Natural killer cell treated with Interleukin-12 subunit alpha and Interleukin-12 subunit beta and Interleukin-15 and Interleukin-18, amount 100 ng/mL, for 72 hours (primary cell): ENCODE measurements at regions not wholly inside any gene's neighbourhood (a gene's known extent, or its start where the extent isn't known, plus 50 kb on each side); places are given as distances from the start of the nearest gene placed in this dataset.

Experiments
- ATAC-seq, 2 donors: fragments of 150-1000 bp; cut with Tn5 transposase in 1 of 2; sonication (Bioruptor Pico), chemical (Tn5 transposase) in 1 of 2; 2 replicates each; pipeline ENCODE4 v1.10.0; 2021
- DNase-seq: peaks from one replicate; pipeline ENCODE4 v3.0.0; 2022; ENCODE audit warnings: low spot score
- H3K27ac Mint-ChIP-seq, 2 donors: 1 replicate in 1 of 2; 2 replicates in 1 of 2; pipeline ENCODE4 v1.8.0; 2022; ENCODE audit warnings: mixed read lengths in 2 of 2, mild to moderate bottlenecking in 1 of 2, moderate library complexity in 1 of 2
- H3K27me3 Mint-ChIP-seq, 2 donors: 1 replicate in 1 of 2; 2 replicates in 1 of 2; pipeline ENCODE4 v1.8.0; 2022; ENCODE audit warnings: mixed read lengths in 2 of 2
- H3K36me3 Mint-ChIP-seq: one replicate; pipeline ENCODE4 v1.8.0; 2022; ENCODE audit warnings: mixed read lengths
- H3K4me1 Mint-ChIP-seq, 2 donors: 1 replicate in 1 of 2; 2 replicates in 1 of 2; pipeline ENCODE4 v1.8.0; 2022; ENCODE audit warnings: low read depth in 2 of 2, mixed read lengths in 2 of 2, mild to moderate bottlenecking in 1 of 2
- H3K4me3 Mint-ChIP-seq: one replicate; pipeline ENCODE4 v1.8.0; 2022; ENCODE audit warnings: mixed read lengths
- H3K9me3 Mint-ChIP-seq: 2 replicates; pipeline ENCODE4 v1.8.0; 2022; ENCODE audit warnings: mixed read lengths

DNA sequence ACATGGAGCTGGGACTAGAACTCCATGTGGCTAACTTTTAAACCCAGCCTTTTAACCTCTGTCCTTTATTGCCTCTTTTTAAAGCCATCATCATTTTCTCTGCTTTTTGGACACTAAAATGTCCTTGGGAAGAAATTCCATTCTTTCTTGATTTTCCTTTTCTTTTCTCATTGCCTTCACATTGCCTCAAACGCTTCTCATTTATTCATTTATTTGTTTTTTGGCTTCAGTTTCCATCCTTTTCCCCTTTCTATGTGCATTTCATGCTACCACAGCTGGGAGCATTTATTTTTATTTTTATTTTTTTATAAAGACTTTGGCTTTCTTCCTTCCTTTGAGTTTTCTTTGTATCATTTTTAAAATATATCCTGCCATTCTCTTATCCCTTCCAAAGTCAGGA lies 212.2 kb downstream of the DACT1 start:
- H3K27ac Mint-ChIP-seq = no peak overlapping the region
- no peak overlapping the region for H3K4me3 Mint-ChIP-seq
- no peaks in the 10 kb centered on the region for H3K36me3 Mint-ChIP-seq
- no peak for ATAC-seq
- peaks cover 4% of the 10 kb centered on the region for H3K9me3 Mint-ChIP-seq
- DNase-seq = no peak
- no peaks in the 10 kb centered on the region for H3K27me3 Mint-ChIP-seq
- no peaks in the 10 kb centered on the region for H3K4me1 Mint-ChIP-seq

- Mint-ChIP-seq H3K4me3 (no peak overlapping the region), H3K4me1 (no peaks in the 10 kb centered on the region), H3K36me3 (peaks cover 12% of the 10 kb centered on the region), H3K27ac (no peak overlapping the region), H3K27me3 (peaks cover 0 to 11% of the 10 kb centered on the region in 2 donors), H3K9me3 (peaks cover 24% of the 10 kb centered on the region)
- ATAC-seq = no peak
- no peak for DNase-seq
These were observed 223.8 kb downstream of the DACT1 start for GRCh38 chr14:58861586-58861985.

DNA sequence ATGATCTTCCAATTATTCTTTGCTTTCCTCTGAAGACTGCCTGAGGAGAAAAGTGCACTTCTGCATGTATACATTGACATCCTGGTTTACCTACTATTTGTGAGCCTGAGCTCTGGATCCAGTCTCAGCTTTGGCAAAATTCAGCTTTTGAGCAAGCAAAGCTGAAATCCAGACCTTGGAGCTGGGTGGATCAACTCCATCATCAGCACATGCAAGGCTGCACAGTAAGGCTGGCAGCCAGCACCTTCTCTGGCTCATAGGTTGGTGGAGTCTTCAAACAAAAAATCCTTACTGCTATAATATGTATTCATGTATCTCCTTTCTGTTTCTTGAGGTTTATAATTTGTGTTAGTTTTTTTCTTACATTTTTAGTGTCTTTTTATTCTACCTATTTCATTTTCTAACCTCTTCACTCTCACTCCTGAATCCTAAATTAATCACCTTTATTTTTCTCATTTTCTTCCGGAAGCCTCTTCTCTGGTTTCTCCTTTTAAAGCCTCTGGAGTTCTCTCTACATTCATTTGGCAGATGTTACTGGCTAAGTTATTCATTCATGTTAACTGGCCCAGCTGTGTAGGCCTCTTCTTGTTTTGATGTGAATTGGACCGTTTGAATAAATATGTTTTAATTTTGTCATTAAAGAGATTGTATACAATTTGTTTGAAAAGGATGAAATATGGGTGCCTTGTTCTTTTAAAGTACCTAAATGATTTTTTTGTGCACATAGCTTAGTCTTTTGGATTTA lies 224.8 kb downstream of the DACT1 start:
- Mint-ChIP-seq H3K4me3 (no peak overlapping the region), H3K4me1 (no peaks in the 10 kb centered on the region), H3K9me3 (peaks cover 24% of the 10 kb centered on the region), H3K27me3 (peaks cover 0 to 11% of the 10 kb centered on the region in 2 donors), H3K36me3 (peaks cover 12% of the 10 kb centered on the region), H3K27ac (no peak overlapping the region)
- DNase-seq (no peak), ATAC-seq (no peak)

GRCh38 chr14:58863661-58864345 lies 226.0 kb downstream of the DACT1 start:
- ATAC-seq (no peak), DNase-seq (no peak)
- Mint-ChIP-seq H3K27ac (no peak overlapping the region), H3K4me1 (no peaks in the 10 kb centered on the region), H3K27me3 (peaks cover 0 to 11% of the 10 kb centered on the region in 2 donors), H3K4me3 (no peak overlapping the region), H3K9me3 (peaks cover 21% of the 10 kb centered on the region), H3K36me3 (peaks cover 8% of the 10 kb centered on the region)

DNA sequence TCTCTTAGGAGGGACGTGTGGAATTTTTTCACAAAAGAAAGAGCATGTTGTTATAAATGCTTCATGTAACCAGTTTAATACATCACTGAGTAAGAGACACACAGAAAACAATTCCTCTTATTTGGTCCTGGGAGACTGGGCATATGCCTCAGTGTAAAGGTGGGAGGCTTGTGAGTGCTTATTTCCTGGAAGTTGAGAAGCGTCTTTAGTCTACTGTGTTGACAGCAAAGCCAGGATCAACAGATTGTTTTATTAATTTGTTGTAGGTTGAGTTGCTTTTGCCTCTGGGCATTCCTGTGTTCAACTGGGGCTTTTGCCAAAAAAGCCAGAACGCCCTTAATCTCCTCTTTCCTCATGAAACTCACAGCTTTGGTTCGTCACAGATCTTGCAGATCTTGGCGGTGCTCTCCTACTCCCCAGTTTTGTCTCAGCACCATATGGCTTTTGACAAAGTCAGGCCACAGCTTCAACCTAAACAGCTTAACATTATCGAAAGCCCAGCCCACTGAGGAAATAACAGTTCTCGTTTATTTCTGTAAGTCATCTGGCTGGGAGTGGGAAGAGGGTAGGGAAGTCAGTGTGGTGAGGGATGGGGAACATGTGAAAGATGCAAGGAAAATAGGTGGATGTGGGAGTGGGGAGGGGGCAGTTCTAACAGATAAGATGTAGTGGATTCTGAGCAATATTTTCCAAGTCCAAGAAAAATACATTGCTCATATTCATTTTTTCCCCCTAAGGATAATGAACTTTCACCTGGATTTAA lies 227.2 kb downstream of the DACT1 start:
- no peak overlapping the region for H3K27ac Mint-ChIP-seq
- H3K4me3 Mint-ChIP-seq = no peak overlapping the region
- H3K9me3 Mint-ChIP-seq = peaks cover 16% of the 10 kb centered on the region
- DNase-seq = no peak
- no peaks in the 10 kb centered on the region for H3K4me1 Mint-ChIP-seq
- ATAC-seq = no peak
- peaks cover 0 to 11% of the 10 kb centered on the region in 2 donors for H3K27me3 Mint-ChIP-seq
- no peaks in the 10 kb centered on the region for H3K36me3 Mint-ChIP-seq

GRCh38 chr14:58865514-58866281 lies 227.9 kb downstream of the DACT1 start:
- no peak overlapping the region for H3K27ac Mint-ChIP-seq
- H3K27me3 Mint-ChIP-seq = peaks cover 0 to 11% of the 10 kb centered on the region in 2 donors
- H3K4me3 Mint-ChIP-seq = no peak overlapping the region
- ATAC-seq (no peak), DNase-seq (no peak)
- no peaks in the 10 kb centered on the region for H3K4me1 Mint-ChIP-seq
- H3K9me3 Mint-ChIP-seq = peaks cover 16% of the 10 kb centered on the region
- H3K36me3 Mint-ChIP-seq = no peaks in the 10 kb centered on the region

GRCh38 chr14:58866391-58866790 lies 228.6 kb downstream of the DACT1 start:
- DNase-seq (no peak), ATAC-seq (no peak)
- Mint-ChIP-seq H3K27me3 (peaks cover 0 to 11% of the 10 kb centered on the region in 2 donors), H3K27ac (no peak overlapping the region), H3K4me3 (no peak overlapping the region), H3K9me3 (peaks cover 14% of the 10 kb centered on the region), H3K4me1 (no peaks in the 10 kb centered on the region), H3K36me3 (no peaks in the 10 kb centered on the region)

DNA sequence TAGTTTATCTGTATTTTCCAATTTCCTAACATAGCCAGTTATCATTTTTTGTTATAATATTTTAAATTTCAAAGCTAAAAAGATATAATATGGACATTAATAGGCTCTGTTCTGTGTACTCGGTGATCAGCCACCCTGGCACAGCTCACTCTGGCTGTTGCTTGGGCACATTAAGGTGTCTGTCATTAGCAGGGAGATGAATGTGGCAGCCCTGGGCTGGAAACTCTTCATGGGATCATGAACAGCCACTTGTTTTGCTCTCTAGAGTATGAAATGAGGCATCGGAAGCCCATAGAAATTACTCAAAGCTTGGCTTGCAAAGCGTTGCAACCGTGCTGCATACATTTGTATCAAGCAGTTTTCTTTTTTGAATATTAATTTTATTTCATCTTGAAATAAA lies 233.2 kb downstream of the DACT1 start:
- no peaks in the 10 kb centered on the region for H3K4me1 Mint-ChIP-seq
- H3K36me3 Mint-ChIP-seq = no peaks in the 10 kb centered on the region
- DNase-seq (no peak), ATAC-seq (no peak)
- H3K27ac Mint-ChIP-seq = no peak overlapping the region
- H3K4me3 Mint-ChIP-seq = no peak overlapping the region
- H3K27me3 Mint-ChIP-seq = no peaks in the 10 kb centered on the region
- peaks cover 3% of the 10 kb centered on the region for H3K9me3 Mint-ChIP-seq

GRCh38 chr14:58871573-58871972 lies 233.8 kb downstream of the DACT1 start:
- Mint-ChIP-seq H3K36me3 (no peaks in the 10 kb centered on the region), H3K27ac (no peak overlapping the region), H3K4me1 (no peaks in the 10 kb centered on the region), H3K9me3 (peaks cover 3% of the 10 kb centered on the region), H3K4me3 (no peak overlapping the region), H3K27me3 (no peaks in the 10 kb centered on the region)
- DNase-seq = no peak
- no peak for ATAC-seq

DNA sequence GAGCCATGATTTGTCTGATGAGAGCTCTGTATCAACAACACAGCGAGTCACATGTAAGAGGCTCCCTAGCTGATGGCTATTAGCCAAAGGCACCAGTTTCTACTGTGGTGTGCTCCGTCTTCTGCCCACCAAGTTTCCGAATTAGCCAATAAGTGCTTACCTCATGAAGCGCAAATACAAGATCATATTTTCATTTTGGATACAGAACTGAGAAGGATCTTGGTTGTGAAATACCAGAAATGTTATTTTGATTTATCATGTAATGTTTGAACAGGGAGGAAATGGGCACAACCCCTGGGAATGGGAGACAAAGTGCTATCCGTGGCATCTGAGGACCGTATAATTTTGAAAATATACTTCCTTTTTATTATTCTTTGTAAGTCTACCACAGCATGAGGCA lies 234.3 kb downstream of the DACT1 start:
- H3K4me3 Mint-ChIP-seq = no peak overlapping the region
- no peak overlapping the region for H3K27ac Mint-ChIP-seq
- H3K9me3 Mint-ChIP-seq = peaks cover 8% of the 10 kb centered on the region
- H3K4me1 Mint-ChIP-seq = no peaks in the 10 kb centered on the region
- no peaks in the 10 kb centered on the region for H3K36me3 Mint-ChIP-seq
- H3K27me3 Mint-ChIP-seq = no peaks in the 10 kb centered on the region
- no peak for DNase-seq
- ATAC-seq = no peak

- no peak for ATAC-seq
- Mint-ChIP-seq H3K9me3 (peaks cover 6% of the 10 kb centered on the region), H3K27me3 (no peaks in the 10 kb centered on the region), H3K36me3 (no peaks in the 10 kb centered on the region), H3K4me1 (no peaks in the 10 kb centered on the region), H3K4me3 (no peak overlapping the region), H3K27ac (no peak overlapping the region)
- no peak for DNase-seq
These were observed 235.6 kb downstream of the DACT1 start for GRCh38 chr14:58873228-58873953.

- no peaks in the 10 kb centered on the region for H3K36me3 Mint-ChIP-seq
- ATAC-seq (no peak), DNase-seq (no peak)
- no peaks in the 10 kb centered on the region for H3K4me1 Mint-ChIP-seq
- H3K27ac Mint-ChIP-seq = no peak overlapping the region
- H3K4me3 Mint-ChIP-seq = no peak overlapping the region
- H3K27me3 Mint-ChIP-seq = no peaks in the 10 kb centered on the region
- H3K9me3 Mint-ChIP-seq = peaks cover 10% of the 10 kb centered on the region
These were observed 237.9 kb downstream of the DACT1 start for GRCh38 chr14:58875613-58876012.

- Mint-ChIP-seq H3K27me3 (no peaks in the 10 kb centered on the region), H3K36me3 (no peaks in the 10 kb centered on the region), H3K4me3 (no peak overlapping the region), H3K4me1 (no peaks in the 10 kb centered on the region), H3K9me3 (peaks cover 10% of the 10 kb centered on the region), H3K27ac (no peak overlapping the region)
- ATAC-seq (no peak), DNase-seq (no peak)
These were observed 238.8 kb downstream of the DACT1 start for GRCh38 chr14:58876608-58877007.
